Renal cortex interstitium (tissue), 11 donors: ENCODE measurements at regions not wholly inside any gene's neighbourhood (a gene's known extent, or its start where the extent isn't known, plus 50 kb on each side); places are given as distances from the start of the nearest gene placed in this dataset.
"Not testable (repeated sequence)": the region's sequence is repeated elsewhere in the genome, so short reads cannot be mapped to it uniquely, and the experiment has no call there.

Experiments
- DNase-seq, 11 donors: peaks; one replicate each; pipeline ENCODE4 v3.0.0-alpha.2; 2013; ENCODE audit warnings: low read depth in 9 of 11, low spot score in 4 of 11; ENCODE audit errors: extremely low read depth in 1 of 11

- DNase-seq = no peak
Observed at GRCh38 chr4:177251237-177251636, 58.4 kb upstream of the NEIL3 start.

GRCh38 chr4:177255359-177255758 lies 54.3 kb upstream of the NEIL3 start:
- no peak for DNase-seq

GRCh38 chr4:177256950-177257349 lies 52.7 kb upstream of the NEIL3 start:
- DNase-seq = no peak

- DNase-seq = not testable (repeated sequence)
Observed at GRCh38 chr4:177259466-177259865, 50.2 kb upstream of the NEIL3 start.
